ENCODE measurements at regions not wholly inside any gene's neighbourhood (a gene's known extent, or its start where the extent isn't known, plus 50 kb on each side); places are given as distances from the start of the nearest gene placed in this dataset.

- Histone ChIP-seq H3K4me2 (no peak overlapping the region), H3F3A (replicated peaks; ENCODE audit: insufficient read depth) (no peaks in the 10 kb centered on the region), H3K4me1 (ENCODE audit: control insufficient read depth in 1 of 2, insufficient read depth in 2 of 2, low read depth in 1 of 2, low read length in 1 of 2) (no peaks in the 10 kb centered on the region), H2AFZ (ENCODE audit: low read depth) (no peak overlapping the region), H3K27ac (ENCODE audit: low read depth in 2 of 2, low read length in 1 of 2) (no peak overlapping the region), H3K4me3 (ENCODE audit: low read depth in 2 of 2, low read length in 1 of 2) (no peak overlapping the region), H3K9ac (no peak overlapping the region), H3K27me3 (ENCODE audit: insufficient read depth) (no peaks in the 10 kb centered on the region), H4K20me1 (ENCODE audit: insufficient read depth) (no peaks in the 10 kb centered on the region), H3K36me3 (replicated peaks in 1 of 2; ENCODE audit: control insufficient read depth in 1 of 2, insufficient read depth in 2 of 2, low read length in 1 of 2) (no peaks in the 10 kb centered on the region), H3K9me2 (no peaks in the 10 kb centered on the region), H3K9me3 (no peaks in the 10 kb centered on the region), H3K79me2 (ENCODE audit: insufficient read depth) (no peaks in the 10 kb centered on the region)
- CTCF ChIA-PET, result no interaction called here
- DNase-seq, result no peak
- WGBS (ENCODE audit: low lambda C conversion rate), result 77% methylated on average over 2 of the region's 2 CpGs
- TF ChIP-seq MAX (IDR thresholded peaks at IDR 0.05; ENCODE audit: low read depth) (no peak), RCOR1 (IDR thresholded peaks at IDR 0.05; ENCODE audit: low read length) (no peak), RXRA (IDR thresholded peaks at IDR 0.05; ENCODE audit: borderline replicate concordance, low read depth) (no peak), TCF12 (IDR thresholded peaks at IDR 0.05) (no peak), GATA2 (CRISPR knock-in tag; IDR thresholded peaks at IDR 0.05) (no peak), REST (IDR thresholded peaks at IDR 0.05; ENCODE audit: low read depth, low read length) (no peak), TAF1 (IDR thresholded peaks at IDR 0.05; ENCODE audit: borderline replicate concordance, low read depth, low read length) (no peak), RAD21 (IDR thresholded peaks at IDR 0.05; ENCODE audit: low read length) (no peak), FOXM1 (IDR thresholded peaks at IDR 0.05; ENCODE audit: low read depth) (no peak), NFIC (IDR thresholded peaks at IDR 0.05; ENCODE audit: borderline replicate concordance) (no peak), CTCF (IDR thresholded peaks at IDR 0.05) (no peak), MXI1 (IDR thresholded peaks at IDR 0.05; ENCODE audit: low read depth, low read length) (no peak), MEF2A (IDR thresholded peaks at IDR 0.05; ENCODE audit: borderline replicate concordance, low read depth) (no peak), JUND (IDR thresholded peaks at IDR 0.05) (no peak), POLR2AphosphoS5 (IDR thresholded peaks at IDR 0.05; ENCODE audit: low read depth, low read length) (no peak), IRF3 (IDR thresholded peaks at IDR 0.05; ENCODE audit: low read depth, low read length) (no peak), SIN3A (IDR thresholded peaks at IDR 0.05; ENCODE audit: borderline replicate concordance, low read depth, low read length) (no peak)
- TF ChIP-seq, protein P1, sequence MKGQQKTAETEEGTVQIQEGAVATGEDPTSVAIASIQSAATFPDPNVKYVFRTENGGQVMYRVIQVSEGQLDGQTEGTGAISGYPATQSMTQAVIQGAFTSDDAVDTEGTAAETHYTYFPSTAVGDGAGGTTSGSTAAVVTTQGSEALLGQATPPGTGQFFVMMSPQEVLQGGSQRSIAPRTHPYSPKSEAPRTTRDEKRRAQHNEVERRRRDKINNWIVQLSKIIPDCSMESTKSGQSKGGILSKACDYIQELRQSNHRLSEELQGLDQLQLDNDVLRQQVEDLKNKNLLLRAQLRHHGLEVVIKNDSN (IDR thresholded peaks at IDR 0.05; ENCODE audit: borderline replicate concordance, low read depth), result no peak
- POLR2A ChIA-PET, result no interaction called here
Measured at GRCh38 chr2:180349809-180350208, 342.7 kb upstream of the CWC22 start.

All from SK-N-SH (cell line).